ENCODE measurements at regions not wholly inside any gene's neighbourhood (a gene's known extent, or its start where the extent isn't known, plus 50 kb on each side); places are given as distances from the start of the nearest gene placed in this dataset.
"Not testable (repeated sequence)": the region's sequence is repeated elsewhere in the genome, so short reads cannot be mapped to it uniquely, and the experiment has no call there.

- no peak for DNase-seq
- no peak for ATAC-seq
- ChIA-PET CTCF (no interaction called here), POLR2A (no interaction called here)
- Mint-ChIP-seq H3K27ac (no peak overlapping the region), H3K4me3 (no peak overlapping the region), H3K36me3 (ENCODE audit: low read depth) (no peaks in the 10 kb centered on the region), H3K27me3 (ENCODE audit: low read depth) (peaks cover 11% of the 10 kb centered on the region), H3K4me1 (ENCODE audit: low read depth) (no peaks in the 10 kb centered on the region), H3K9me3 (ENCODE audit: insufficient read depth) (no peaks in the 10 kb centered on the region)
These were observed 86.7 kb upstream of the USP24 start for GRCh38 chr1:55301912-55302311.

- Mint-ChIP-seq H3K27ac (no peak overlapping the region), H3K36me3 (ENCODE audit: low read depth) (no peaks in the 10 kb centered on the region), H3K27me3 (ENCODE audit: low read depth) (peaks cover 9% of the 10 kb centered on the region), H3K9me3 (ENCODE audit: insufficient read depth) (no peaks in the 10 kb centered on the region), H3K4me1 (ENCODE audit: low read depth) (no peaks in the 10 kb centered on the region), H3K4me3 (no peak overlapping the region)
- no peak for ATAC-seq
- ChIA-PET CTCF (no interaction called here), POLR2A (no interaction called here)
- DNase-seq, result no peak
These were observed 85.8 kb upstream of the USP24 start for GRCh38 chr1:55300975-55301374.

GRCh38 chr1:55298167-55298894, 83.2 kb upstream of the USP24 start:
- CTCF ChIA-PET, result no interaction called here
- no peak for ATAC-seq
- H3K27ac Mint-ChIP-seq, result no peak overlapping the region
- no peaks in the 10 kb centered on the region for H3K4me1 Mint-ChIP-seq (ENCODE audit: low read depth)
- H3K9me3 Mint-ChIP-seq (ENCODE audit: insufficient read depth), result no peaks in the 10 kb centered on the region
- H3K27me3 Mint-ChIP-seq (ENCODE audit: low read depth), result peaks cover 9% of the 10 kb centered on the region
- POLR2A ChIA-PET, result no interaction called here
- H3K36me3 Mint-ChIP-seq (ENCODE audit: low read depth), result no peaks in the 10 kb centered on the region
- H3K4me3 Mint-ChIP-seq, result no peak overlapping the region
- DNase-seq, result no peak

GRCh38 chr1:55296247-55296646, 81.1 kb upstream of the USP24 start:
- POLR2A ChIA-PET; H3K27me3 Mint-ChIP-seq (ENCODE audit: low read depth); CTCF ChIA-PET; H3K4me3 Mint-ChIP-seq; H3K36me3 Mint-ChIP-seq (ENCODE audit: low read depth); H3K27ac Mint-ChIP-seq; H3K9me3 Mint-ChIP-seq (ENCODE audit: insufficient read depth); DNase-seq; H3K4me1 Mint-ChIP-seq (ENCODE audit: low read depth); ATAC-seq: not testable (repeated sequence)

GRCh38 chr1:55289614-55290013, 74.5 kb upstream of the USP24 start:
- no peak overlapping the region for H3K27ac Mint-ChIP-seq
- H3K9me3 Mint-ChIP-seq (ENCODE audit: insufficient read depth), result no peaks in the 10 kb centered on the region
- no peaks in the 10 kb centered on the region for H3K36me3 Mint-ChIP-seq (ENCODE audit: low read depth)
- ATAC-seq (no peak), DNase-seq (no peak)
- peaks cover 3% of the 10 kb centered on the region for H3K4me1 Mint-ChIP-seq (ENCODE audit: low read depth)
- no peak overlapping the region for H3K4me3 Mint-ChIP-seq
- ChIA-PET POLR2A (no interaction called here), CTCF (interaction anchor here (1.1 to 1.7 kb wide), 2 partner anchors 12 to 48 kb away, joined by 3 to 4 read pairs; no protein-coding TSS in a partner anchor)
- peaks cover 9% of the 10 kb centered on the region for H3K27me3 Mint-ChIP-seq (ENCODE audit: low read depth)

- CTCF ChIA-PET, result interaction anchor here (1.1 to 1.7 kb wide), 2 partner anchors 12 to 49 kb away, joined by 3 to 4 read pairs; no protein-coding TSS in a partner anchor
- H3K36me3 Mint-ChIP-seq (ENCODE audit: low read depth), result no peaks in the 10 kb centered on the region
- no peaks in the 10 kb centered on the region for H3K9me3 Mint-ChIP-seq (ENCODE audit: insufficient read depth)
- DNase-seq, result no peak
- ATAC-seq, result no peak
- H3K4me1 Mint-ChIP-seq (ENCODE audit: low read depth), result peaks cover 3% of the 10 kb centered on the region
- no peak overlapping the region for H3K4me3 Mint-ChIP-seq
- H3K27me3 Mint-ChIP-seq (ENCODE audit: low read depth), result peaks cover 9% of the 10 kb centered on the region
- H3K27ac Mint-ChIP-seq, result no peak overlapping the region
- POLR2A ChIA-PET, result no interaction called here
These were observed 73.9 kb upstream of the USP24 start for GRCh38 chr1:55289042-55289441.

- ChIA-PET CTCF (interaction anchor here (1.1 to 1.7 kb wide), 2 partner anchors 11 to 49 kb away, joined by 3 to 4 read pairs; no protein-coding TSS in a partner anchor), POLR2A (no interaction called here)
- H3K27ac Mint-ChIP-seq, result no peak overlapping the region
- peaks cover under 1% of the 10 kb centered on the region for H3K27me3 Mint-ChIP-seq (ENCODE audit: low read depth)
- no peak overlapping the region for H3K4me3 Mint-ChIP-seq
- DNase-seq (no peak), ATAC-seq (no peak)
- peaks cover 3% of the 10 kb centered on the region for H3K4me1 Mint-ChIP-seq (ENCODE audit: low read depth)
- H3K36me3 Mint-ChIP-seq (ENCODE audit: low read depth), result no peaks in the 10 kb centered on the region
- H3K9me3 Mint-ChIP-seq (ENCODE audit: insufficient read depth), result no peaks in the 10 kb centered on the region
These were observed 73.1 kb upstream of the USP24 start for GRCh38 chr1:55288245-55288644.

- POLR2A ChIA-PET, result no interaction called here
These were observed 72.6 kb upstream of the USP24 start for GRCh38 chr1:55287723-55288122.

GRCh38 chr1:55286856-55287602, 71.9 kb upstream of the USP24 start:
- Mint-ChIP-seq H3K27me3 (ENCODE audit: low read depth) (peaks cover 7% of the 10 kb centered on the region), H3K27ac (no peak overlapping the region), H3K36me3 (ENCODE audit: low read depth) (no peaks in the 10 kb centered on the region), H3K4me3 (no peak overlapping the region), H3K4me1 (ENCODE audit: low read depth) (peaks cover 3% of the 10 kb centered on the region), H3K9me3 (ENCODE audit: insufficient read depth) (no peaks in the 10 kb centered on the region)
- ChIA-PET CTCF (interaction anchor here (0.5 kb wide), 1 partner anchor 78 kb away, joined by 3 read pairs; no protein-coding TSS in a partner anchor), POLR2A (no interaction called here)
- ATAC-seq (no peak), DNase-seq (no peak)

More at GRCh38 chr1:55287723-55288122, 72.6 kb upstream of the USP24 start:
- H3K36me3 Mint-ChIP-seq (ENCODE audit: low read depth), result no peaks in the 10 kb centered on the region
- ATAC-seq, result no peak
- peaks cover 2% of the 10 kb centered on the region for H3K27me3 Mint-ChIP-seq (ENCODE audit: low read depth)
- no peak overlapping the region for H3K4me3 Mint-ChIP-seq
- H3K9me3 Mint-ChIP-seq (ENCODE audit: insufficient read depth), result no peaks in the 10 kb centered on the region
- no peak for DNase-seq
- no peak overlapping the region for H3K27ac Mint-ChIP-seq
- CTCF ChIA-PET, result interaction anchor here (1.7 kb wide), 1 partner anchor 10 kb away, joined by 4 read pairs; no protein-coding TSS in a partner anchor
- H3K4me1 Mint-ChIP-seq (ENCODE audit: low read depth), result peaks cover 3% of the 10 kb centered on the region

- CTCF ChIA-PET, result no interaction called here
- no peak overlapping the region for H3K4me3 Mint-ChIP-seq
- POLR2A ChIA-PET, result no interaction called here
- H3K27ac Mint-ChIP-seq, result no peak overlapping the region
- no peaks in the 10 kb centered on the region for H3K36me3 Mint-ChIP-seq (ENCODE audit: low read depth)
- H3K4me1 Mint-ChIP-seq (ENCODE audit: low read depth), result peaks cover 3% of the 10 kb centered on the region
- no peaks in the 10 kb centered on the region for H3K9me3 Mint-ChIP-seq (ENCODE audit: insufficient read depth)
- ATAC-seq, result no peak
- peaks cover 11% of the 10 kb centered on the region for H3K27me3 Mint-ChIP-seq (ENCODE audit: low read depth)
- DNase-seq, result no peak
These were observed 70.7 kb upstream of the USP24 start for GRCh38 chr1:55285834-55286233.

- no peak overlapping the region for H3K27ac Mint-ChIP-seq
- no peak for DNase-seq
These were observed 69.7 kb upstream of the USP24 start for GRCh38 chr1:55284856-55285255.

GRCh38 chr1:55282058-55282457, 66.9 kb upstream of the USP24 start:
- no peak for ATAC-seq
- Mint-ChIP-seq H3K27me3 (ENCODE audit: low read depth) (peaks cover 11% of the 10 kb centered on the region), H3K4me1 (ENCODE audit: low read depth) (peaks cover 9% of the 10 kb centered on the region), H3K27ac (no peak overlapping the region), H3K9me3 (ENCODE audit: insufficient read depth) (no peaks in the 10 kb centered on the region), H3K36me3 (ENCODE audit: low read depth) (no peaks in the 10 kb centered on the region), H3K4me3 (no peak overlapping the region)
- ChIA-PET CTCF (interaction anchor here (1.4 kb wide), 1 partner anchor 139 kb away, joined by 3 read pairs; no protein-coding TSS in a partner anchor), POLR2A (no interaction called here)
- no peak for DNase-seq

More at GRCh38 chr1:55284856-55285255, 69.7 kb upstream of the USP24 start:
- Mint-ChIP-seq H3K4me3 (no peak overlapping the region), H3K27me3 (ENCODE audit: low read depth) (peaks cover 11% of the 10 kb centered on the region), H3K4me1 (ENCODE audit: low read depth) (peaks cover 3% of the 10 kb centered on the region), H3K9me3 (ENCODE audit: insufficient read depth) (no peaks in the 10 kb centered on the region), H3K36me3 (ENCODE audit: low read depth) (no peaks in the 10 kb centered on the region)
- ChIA-PET CTCF (interaction anchor here (0.9 to 2.5 kb wide), 6 partner anchors 33 to 1425 kb away, joined by 3 to 12 read pairs (median 4); no protein-coding TSS in a partner anchor), POLR2A (no interaction called here)
- no peak for ATAC-seq

Measured in activated CD8-positive, alpha-beta T cell treated with anti-CD3 and anti-CD28 coated beads, Interleukin-2, amount 10 ng/mL, durations not matched to agents 7 days and 5 days (primary cell).